Activated B cell treated with CpG ODN at 0.5 μM for 24 hours (primary cell): ENCODE measurements at regions not wholly inside any gene's neighbourhood (a gene's known extent, or its start where the extent isn't known, plus 50 kb on each side); places are given as distances from the start of the nearest gene placed in this dataset.

Experiments
- ATAC-seq: fragments of 200-7000 bp; cut with Tn5 transposase; one replicate; pipeline ENCODE4 v1.10.0; 2021; ENCODE audit warnings: low read depth, mild to moderate bottlenecking, moderate library complexity
- CTCF ChIA-PET: fragments of 350-600 bp; sonication (Branson Sonifier 250); formaldehyde crosslinking; loops from one replicate; lab custom pipeline; 2021; ENCODE audit warnings: antibody characterized with exemption; lab: Charles Lee
- POLR2A ChIA-PET: fragments of 350-600 bp; sonication (Branson Sonifier 250); formaldehyde crosslinking; loops from one replicate; lab custom pipeline; 2021; ENCODE audit warnings: antibody characterized with exemption; lab: Charles Lee
- DNase-seq: peaks from one replicate; pipeline ENCODE4 v3.0.0; 2022
- H3K27ac Mint-ChIP-seq: one replicate; pipeline ENCODE4 v1.8.0; 2020; ENCODE audit warnings: mixed read lengths
- H3K27me3 Mint-ChIP-seq: one replicate; pipeline ENCODE4 v1.8.0; 2021; ENCODE audit warnings: mixed read lengths
- H3K36me3 Mint-ChIP-seq: one replicate; pipeline ENCODE4 v1.8.0; 2021; ENCODE audit warnings: low read depth, mixed read lengths
- H3K4me1 Mint-ChIP-seq: one replicate; pipeline ENCODE4 v1.8.0; 2021; ENCODE audit warnings: mixed read lengths
- H3K4me3 Mint-ChIP-seq: one replicate; pipeline ENCODE4 v1.8.0; 2020; ENCODE audit warnings: mild to moderate bottlenecking, mixed read lengths
- H3K9me3 Mint-ChIP-seq: one replicate; pipeline ENCODE4 v1.8.0; 2020; ENCODE audit warnings: mixed read lengths
- CTCF ChIP-seq: fragments of 200-600 bp; IDR thresholded peaks from one replicate; pipeline ENCODE4 v1.8.0; 2022; ENCODE audit warnings: antibody characterized with exemption, mild to moderate bottlenecking
- intact Hi-C: fragments of 100-400 bp; cut with micrococcal nuclease; formaldehyde crosslinking; loops from one replicate; pipeline ENCODE4 v1.15.1; 2024

- Mint-ChIP-seq H3K4me3 (no peak overlapping the region), H3K9me3 (peaks cover 2% of the 10 kb centered on the region), H3K27ac (no peak overlapping the region), H3K27me3 (peaks cover 3% of the 10 kb centered on the region), H3K36me3 (no peaks in the 10 kb centered on the region), H3K4me1 (no peaks in the 10 kb centered on the region)
- ChIA-PET POLR2A (no interaction called here), CTCF (no interaction called here)
- no peak for TF ChIP-seq CTCF
- DNase-seq = no peak
- no peak for ATAC-seq
- intact Hi-C loops = no loop called here
Observed at GRCh38 chr10:78815702-78816334, 252.9 kb upstream of the ZMIZ1 start.

GRCh38 chr10:78817361-78817760 is 251.4 kb upstream of the ZMIZ1 start:
- TF ChIP-seq CTCF = no peak
- ATAC-seq (no peak), DNase-seq (no peak)
- H3K27ac Mint-ChIP-seq = no peak overlapping the region
- H3K4me3 Mint-ChIP-seq = no peak overlapping the region
- H3K9me3 Mint-ChIP-seq = peaks cover 2% of the 10 kb centered on the region
- H3K4me1 Mint-ChIP-seq = no peaks in the 10 kb centered on the region
- H3K27me3 Mint-ChIP-seq = peaks cover 3% of the 10 kb centered on the region
- no peaks in the 10 kb centered on the region for H3K36me3 Mint-ChIP-seq
- intact Hi-C loops = no loop called here
- CTCF ChIA-PET = no interaction called here
- POLR2A ChIA-PET = no interaction called here

- Mint-ChIP-seq H3K27me3 (peaks cover 3% of the 10 kb centered on the region), H3K4me1 (no peaks in the 10 kb centered on the region), H3K9me3 (peaks cover 2% of the 10 kb centered on the region), H3K4me3 (no peak overlapping the region), H3K27ac (no peak overlapping the region), H3K36me3 (no peaks in the 10 kb centered on the region)
- ChIA-PET CTCF (no interaction called here), POLR2A (no interaction called here)
- DNase-seq (no peak), ATAC-seq (no peak)
- no peak for TF ChIP-seq CTCF
- intact Hi-C loops = no loop called here
Observed at GRCh38 chr10:78817804-78818203, 251.0 kb upstream of the ZMIZ1 start.

GRCh38 chr10:78819361-78820006 is 249.3 kb upstream of the ZMIZ1 start:
- peaks cover 2% of the 10 kb centered on the region for H3K9me3 Mint-ChIP-seq
- no peak overlapping the region for H3K27ac Mint-ChIP-seq
- no peaks in the 10 kb centered on the region for H3K36me3 Mint-ChIP-seq
- ChIA-PET CTCF (no interaction called here), POLR2A (no interaction called here)
- intact Hi-C loops = no loop called here
- H3K4me3 Mint-ChIP-seq = no peak overlapping the region
- ATAC-seq (no peak), DNase-seq (no peak)
- H3K4me1 Mint-ChIP-seq = no peaks in the 10 kb centered on the region
- no peak for TF ChIP-seq CTCF
- H3K27me3 Mint-ChIP-seq = peaks cover 5% of the 10 kb centered on the region

GRCh38 chr10:78820007-78820362 is 248.8 kb upstream of the ZMIZ1 start:
- H3K4me3 Mint-ChIP-seq = no peak overlapping the region

More at GRCh38 chr10:78820007-78820362, 248.8 kb upstream of the ZMIZ1 start:
- no peak for TF ChIP-seq CTCF
- Mint-ChIP-seq H3K27ac (no peak overlapping the region), H3K4me1 (no peaks in the 10 kb centered on the region), H3K9me3 (peaks cover 2% of the 10 kb centered on the region), H3K36me3 (no peaks in the 10 kb centered on the region), H3K27me3 (peaks cover 5% of the 10 kb centered on the region)
- intact Hi-C loops = no loop called here
- CTCF ChIA-PET = no interaction called here
- POLR2A ChIA-PET = no interaction called here
- ATAC-seq (no peak), DNase-seq (no peak)
